Neuronal stem cell (in vitro differentiated cells): ENCODE measurements at regions not wholly inside any gene's neighbourhood (a gene's known extent, or its start where the extent isn't known, plus 50 kb on each side); places are given as distances from the start of the nearest gene placed in this dataset.

Source experiments
- DNase-seq: peaks from one replicate; pipeline ENCODE4 v3.0.0-alpha.2; 2013; ENCODE audit warnings: low spot score
- H2AFZ ChIP-seq: one replicate; pipeline ENCODE4 v1.6.1; 2013; ENCODE audit warnings: mild to moderate bottlenecking, low read length, inconsistent platforms
- H2AK5ac ChIP-seq: 2 replicates; pipeline ENCODE4 v1.6.1; 2013; ENCODE audit warnings: low read depth, mild to moderate bottlenecking, inconsistent platforms, low read length, moderate library complexity, mixed read lengths
- H2BK120ac ChIP-seq: 2 replicates; pipeline ENCODE4 v1.6.1; 2013; ENCODE audit warnings: low read depth, mild to moderate bottlenecking, inconsistent platforms, low read length, moderate library complexity, mixed read lengths
- H2BK12ac ChIP-seq: one replicate; pipeline ENCODE4 v1.6.1; 2013; ENCODE audit warnings: low read length, inconsistent platforms
- H2BK15ac ChIP-seq: 2 replicates; pipeline ENCODE4 v1.6.1; 2013; ENCODE audit warnings: mild to moderate bottlenecking, low read length, inconsistent platforms, mixed read lengths
- H2BK5ac ChIP-seq: one replicate; pipeline ENCODE4 v1.6.1; 2013; ENCODE audit warnings: inconsistent platforms, mild to moderate bottlenecking, low read length, moderate library complexity
- H3K14ac ChIP-seq: one replicate; pipeline ENCODE4 v1.6.1; 2013; ENCODE audit warnings: low read length, inconsistent platforms
- H3K18ac ChIP-seq: 2 replicates; pipeline ENCODE4 v1.6.1; 2013; ENCODE audit warnings: low read length, inconsistent platforms
- H3K23ac ChIP-seq: 2 replicates; pipeline ENCODE4 v1.6.1; 2013; ENCODE audit warnings: low read depth, mild to moderate bottlenecking, mixed read lengths, low read length, inconsistent platforms; ENCODE audit not compliant: poor library complexity
- H3K27ac ChIP-seq: replicated peaks from 3 replicates; pipeline ENCODE4 v1.5.1; 2013; ENCODE audit warnings: low read length, inconsistent platforms
- H3K27me3 ChIP-seq, 3 experiments: 2 replicates each; pipeline ENCODE4 v1.6.1; 2013; ENCODE audit warnings: low read length in 3 of 3, mild to moderate bottlenecking in 2 of 3, inconsistent platforms in 1 of 3, low read depth in 1 of 3, mixed read lengths in 1 of 3, moderate library complexity in 1 of 3; ENCODE audit not compliant: control insufficient read depth in 3 of 3, insufficient read depth in 3 of 3
- H3K36me3 ChIP-seq, 2 donors: replicated peaks in 1 of 2; 2 replicates each; pipeline ENCODE4 v1.6.1; 2013; ENCODE audit warnings: low read length in 2 of 2; ENCODE audit not compliant: control insufficient read depth in 2 of 2, insufficient read depth in 2 of 2
- H3K4ac ChIP-seq: 2 replicates; pipeline ENCODE4 v1.6.1; 2013; ENCODE audit warnings: inconsistent platforms, mild to moderate bottlenecking, low read length, moderate library complexity
- H3K4me1 ChIP-seq, 2 donors: 1 replicate in 1 of 2; 2 replicates in 1 of 2; pipeline ENCODE4 v1.6.1; 2013; ENCODE audit warnings: low read length in 2 of 2, low read depth in 1 of 2; ENCODE audit not compliant: control insufficient read depth in 2 of 2, insufficient read depth in 1 of 2
- H3K4me2 ChIP-seq: one replicate; pipeline ENCODE4 v1.6.1; 2013; ENCODE audit warnings: mild to moderate bottlenecking, low read length, inconsistent platforms; ENCODE audit not compliant: insufficient read depth, poor library complexity, severe bottlenecking
- H3K4me3 ChIP-seq, 2 donors: 2 replicates each; pipeline ENCODE4 v1.5.1; 2013; ENCODE audit warnings: low read length in 2 of 2, mild to moderate bottlenecking in 2 of 2, inconsistent platforms in 1 of 2, moderate library complexity in 1 of 2
- H3K79me1 ChIP-seq: one replicate; pipeline ENCODE4 v1.6.1; 2013; ENCODE audit warnings: low read depth, mild to moderate bottlenecking, inconsistent platforms, low read length, moderate library complexity
- H3K9ac ChIP-seq: one replicate; pipeline ENCODE4 v1.6.1; 2013; ENCODE audit warnings: mild to moderate bottlenecking, low read depth, low read length, inconsistent platforms; ENCODE audit not compliant: poor library complexity
- H3K9me3 ChIP-seq, 2 donors: replicated peaks in 1 of 2; 2 replicates each; pipeline versions ENCODE3 to v1.6.1; 2013; ENCODE audit warnings: low read length in 2 of 2, mild to moderate bottlenecking in 2 of 2, inconsistent platforms in 1 of 2, low read depth in 1 of 2, mixed read lengths in 1 of 2, moderate library complexity in 1 of 2; ENCODE audit not compliant: control insufficient read depth in 2 of 2, insufficient read depth in 1 of 2
- H4K8ac ChIP-seq: one replicate; pipeline ENCODE4 v1.6.1; 2013; ENCODE audit warnings: low read depth, mild to moderate bottlenecking, inconsistent platforms, low read length, moderate library complexity
- H4K91ac ChIP-seq: one replicate; pipeline ENCODE4 v1.6.1; 2013; ENCODE audit warnings: low read length, low read depth, mild to moderate bottlenecking, inconsistent platforms; ENCODE audit not compliant: poor library complexity
- WGBS, 2 donors: extraction: QIAGEN DNeasy Blood & Tissue Kit; methylation state at CpG; one replicate each; pipeline ENCODE4 v1.1.7; 2013; ENCODE audit warnings: missing lambda C conversion rate in 2 of 2, mixed read lengths in 1 of 2; ENCODE audit not compliant: insufficient read length in 2 of 2, insufficient replicate concordance in 1 of 2; ENCODE audit errors: extremely low coverage in 2 of 2; 5-methylcytosine and 5-hydroxymethylcytosine counted together

DNA sequence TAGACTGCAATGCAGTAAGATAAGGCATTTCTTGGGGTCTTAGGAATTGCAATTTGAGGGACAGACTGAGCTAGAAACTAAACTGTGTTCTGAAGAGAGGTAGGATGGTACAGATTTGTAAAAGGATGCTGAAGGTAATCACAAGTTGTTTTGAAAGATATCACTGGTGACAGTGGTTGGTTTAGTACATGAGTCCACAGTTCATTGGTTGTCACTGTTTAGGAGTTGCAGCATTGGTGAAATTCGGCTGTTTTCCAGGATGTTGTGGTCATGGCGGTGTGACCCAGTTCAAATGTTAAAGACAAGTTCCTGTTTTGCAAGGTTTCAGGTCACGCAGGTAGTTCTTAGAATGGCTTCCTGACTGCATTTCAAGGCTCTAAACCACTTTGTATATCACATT is 292.8 kb upstream of the B3GALT2 start:
- WGBS, 2 donors: no CpG with 5 or more reads among the region's 3 CpGs
- no peak overlapping the region for H2BK12ac ChIP-seq
- no peak overlapping the region for H3K27ac ChIP-seq
- no peak overlapping the region for H3K4ac ChIP-seq
- no peak overlapping the region for H3K4me3 ChIP-seq
- H3K36me3 ChIP-seq: no peaks in the 10 kb centered on the region
- no peak overlapping the region for H2BK120ac ChIP-seq
- no peak overlapping the region for H3K4me2 ChIP-seq
- H4K8ac ChIP-seq: no peak overlapping the region
- H3K23ac ChIP-seq: no peak overlapping the region
- H2AK5ac ChIP-seq: no peak overlapping the region
- no peaks in the 10 kb centered on the region for H3K27me3 ChIP-seq
- no peak overlapping the region for H2BK5ac ChIP-seq
- DNase-seq: no peak
- H3K9me3 ChIP-seq: no peaks in the 10 kb centered on the region
- H3K4me1 ChIP-seq: no peaks in the 10 kb centered on the region
- H3K14ac ChIP-seq: no peak overlapping the region
- no peak overlapping the region for H3K9ac ChIP-seq
- H2AFZ ChIP-seq: no peak overlapping the region
- H4K91ac ChIP-seq: no peak overlapping the region
- H2BK15ac ChIP-seq: no peak overlapping the region
- no peaks in the 10 kb centered on the region for H3K79me1 ChIP-seq
- no peak overlapping the region for H3K18ac ChIP-seq

DNA sequence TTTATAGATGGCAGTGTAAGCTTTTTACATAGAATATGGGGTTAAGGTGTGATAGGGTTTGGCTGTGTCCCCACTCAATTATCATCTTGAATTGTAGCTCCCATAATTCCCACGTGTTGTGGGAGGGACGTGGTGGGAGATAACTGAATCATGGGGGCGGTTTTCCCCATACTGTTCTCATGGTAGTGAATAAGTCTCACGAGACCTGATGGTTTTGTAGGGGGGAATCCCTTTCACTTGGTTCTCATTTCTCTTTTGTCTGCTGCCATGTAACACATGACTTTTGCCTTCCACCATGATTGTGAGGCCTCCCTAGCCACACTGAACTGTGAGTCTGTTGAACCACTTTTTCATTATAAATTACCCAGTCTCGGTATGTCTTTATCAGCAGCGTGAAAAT is 290.3 kb upstream of the B3GALT2 start:
- no peak overlapping the region for H4K91ac ChIP-seq
- H3K4ac ChIP-seq: no peak overlapping the region
- no peak overlapping the region for H3K18ac ChIP-seq
- no peak overlapping the region for H2BK5ac ChIP-seq
- H3K23ac ChIP-seq: no peak overlapping the region
- no peak overlapping the region for H3K27ac ChIP-seq
- no peak overlapping the region for H2AK5ac ChIP-seq
- no peak overlapping the region for H2BK12ac ChIP-seq
- H3K9ac ChIP-seq: no peak overlapping the region
- no peak overlapping the region for H2BK120ac ChIP-seq
- H3K4me2 ChIP-seq: no peak overlapping the region
- no peaks in the 10 kb centered on the region for H3K79me1 ChIP-seq
- no peak for DNase-seq
- no peaks in the 10 kb centered on the region for H3K9me3 ChIP-seq
- H3K36me3 ChIP-seq: no peaks in the 10 kb centered on the region
- H2BK15ac ChIP-seq: no peak overlapping the region
- H3K4me3 ChIP-seq: no peak overlapping the region
- no peaks in the 10 kb centered on the region for H3K27me3 ChIP-seq
- H4K8ac ChIP-seq: no peak overlapping the region
- H3K14ac ChIP-seq: no peak overlapping the region
- WGBS, 2 donors: no CpG with 5 or more reads among the region's 6 CpGs
- no peaks in the 10 kb centered on the region for H3K4me1 ChIP-seq
- peak overlapping the region; percentile 10 for H2AFZ ChIP-seq

DNA sequence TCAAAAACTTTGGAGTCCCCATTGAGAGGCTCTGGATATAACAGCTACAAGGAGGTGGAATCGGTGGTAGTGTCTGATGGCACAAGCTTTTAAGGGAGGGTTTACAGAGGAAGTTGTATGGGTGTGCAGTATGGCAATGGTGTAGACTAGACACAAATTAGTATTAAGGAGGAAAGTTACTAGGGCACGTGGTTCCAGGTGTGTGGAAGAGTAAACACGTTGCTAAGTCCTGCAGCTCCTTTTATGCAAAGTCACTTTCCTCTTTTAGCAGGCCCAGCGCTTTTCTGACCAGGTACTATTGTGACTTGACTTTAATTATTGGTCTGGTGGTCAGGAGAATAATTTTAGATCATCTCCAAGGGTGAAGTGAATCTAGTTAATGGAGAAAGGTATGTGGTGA is 287.5 kb upstream of the B3GALT2 start:
- Histone ChIP-seq H3K4me3 (no peak overlapping the region), H3K9ac (no peak overlapping the region), H2BK15ac (no peak overlapping the region), H2AK5ac (no peak overlapping the region), H3K27ac (no peak overlapping the region), H2BK12ac (no peak overlapping the region), H2BK120ac (no peak overlapping the region), H3K4me2 (no peak overlapping the region), H4K8ac (no peak overlapping the region), H2BK5ac (no peak overlapping the region), H3K79me1 (no peaks in the 10 kb centered on the region), H4K91ac (no peak overlapping the region), H3K4ac (no peak overlapping the region), H3K14ac (no peak overlapping the region), H3K9me3 (no peaks in the 10 kb centered on the region), H3K4me1 (no peaks in the 10 kb centered on the region), H3K36me3 (no peaks in the 10 kb centered on the region), H3K18ac (no peak overlapping the region), H2AFZ (peak overlapping the region; percentile 56), H3K27me3 (no peaks in the 10 kb centered on the region), H3K23ac (no peak overlapping the region)
- no peak for DNase-seq
- WGBS, 2 donors: no CpG with 5 or more reads among the region's 4 CpGs

DNA sequence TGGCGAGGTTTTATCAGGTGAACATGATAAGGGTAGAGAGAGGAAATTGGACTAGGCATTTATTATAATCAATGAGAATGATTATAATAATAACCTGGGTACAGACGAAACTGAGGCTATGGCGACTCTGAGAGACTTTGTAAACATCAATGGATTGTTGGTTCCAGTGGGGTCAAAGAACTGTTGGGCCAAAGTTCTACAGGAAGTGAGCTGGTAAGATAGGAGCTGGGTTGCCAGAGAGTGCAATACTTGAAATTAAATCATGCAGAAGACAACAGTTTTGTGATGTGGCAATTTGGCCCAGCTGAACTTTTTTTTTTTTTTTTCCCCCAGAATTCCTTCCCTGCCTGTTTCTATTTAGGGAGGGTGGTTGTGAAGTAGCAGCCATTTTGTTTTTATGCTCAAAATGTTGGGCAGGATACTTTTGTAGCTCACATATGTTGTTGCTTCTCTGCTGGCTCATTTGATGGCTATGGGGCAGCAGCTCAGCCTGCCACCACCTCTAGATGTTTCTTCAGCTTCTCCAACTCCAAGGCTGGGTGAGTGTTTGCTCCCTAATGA is 286.5 kb upstream of the B3GALT2 start:
- WGBS, 2 donors: 100% methylated on average over 1 of the region's 3 CpGs; no CpG with 5 or more reads in 1 of the 2 donors

More for the DNA sequence above, 286.5 kb upstream of the B3GALT2 start:
- H3K18ac ChIP-seq: no peak overlapping the region
- DNase-seq: no peak
- H2BK12ac ChIP-seq: no peak overlapping the region
- no peaks in the 10 kb centered on the region for H3K9me3 ChIP-seq
- no peak overlapping the region for H3K9ac ChIP-seq
- no peak overlapping the region for H2BK15ac ChIP-seq
- no peak overlapping the region for H2AK5ac ChIP-seq
- H3K27me3 ChIP-seq: no peaks in the 10 kb centered on the region
- no peak overlapping the region for H2BK5ac ChIP-seq
- no peaks in the 10 kb centered on the region for H3K4me1 ChIP-seq
- H3K79me1 ChIP-seq: no peaks in the 10 kb centered on the region
- H3K27ac ChIP-seq: no peak overlapping the region
- no peak overlapping the region for H3K23ac ChIP-seq
- H2AFZ ChIP-seq: peak overlapping the region; percentile 56
- no peak overlapping the region for H4K8ac ChIP-seq
- no peak overlapping the region for H3K4me2 ChIP-seq
- no peak overlapping the region for H2BK120ac ChIP-seq
- no peak overlapping the region for H3K4ac ChIP-seq
- no peaks in the 10 kb centered on the region for H3K36me3 ChIP-seq
- no peak overlapping the region for H3K14ac ChIP-seq
- H4K91ac ChIP-seq: no peak overlapping the region
- H3K4me3 ChIP-seq: no peak overlapping the region
